Fibroblast of lung (primary cell): ENCODE measurements at regions not wholly inside any gene's neighbourhood (a gene's known extent, or its start where the extent isn't known, plus 50 kb on each side); places are given as distances from the start of the nearest gene placed in this dataset.

ENCODE experiments used
- EZH2 ChIP-seq: IDR thresholded peaks from 2 replicates; pipeline ENCODE4 v1.5.1; 2012; ENCODE audit warnings: low read length, control low read depth, mild to moderate bottlenecking; ENCODE audit errors: missing control alignments
- TF ChIP-seq, protein P1 (sequence below), 2 donors: IDR thresholded peaks in 1 of 2; conservative IDR thresholded peaks in 1 of 2; 1 replicate in 1 of 2; 2 replicates in 1 of 2; pipeline ENCODE4 v1.5.1; 2011 to 2012; ENCODE audit warnings: low read length in 2 of 2, control low read depth in 1 of 2, inconsistent platforms in 1 of 2, low read depth in 1 of 2, mild to moderate bottlenecking in 1 of 2

DNA sequence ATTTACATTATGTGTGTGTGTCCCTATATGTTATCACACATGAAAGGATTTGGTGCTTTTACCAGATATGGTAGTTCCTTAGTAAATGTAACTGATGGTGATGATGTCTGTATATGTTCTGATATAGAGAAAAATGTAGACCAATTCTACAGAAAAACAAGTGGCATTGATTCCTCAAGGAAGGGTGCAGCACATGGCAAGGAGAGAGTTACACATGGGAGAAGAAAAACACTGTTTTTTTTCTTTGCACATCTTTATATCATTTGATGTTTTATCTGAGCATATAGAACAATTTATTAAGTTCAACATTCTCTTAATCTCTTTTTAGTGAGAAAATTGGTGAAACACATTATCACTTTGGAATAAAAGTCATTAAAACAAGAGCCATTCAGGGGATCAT lies 535.0 kb upstream of the KLF4 start:
- TF ChIP-seq, protein P1, sequence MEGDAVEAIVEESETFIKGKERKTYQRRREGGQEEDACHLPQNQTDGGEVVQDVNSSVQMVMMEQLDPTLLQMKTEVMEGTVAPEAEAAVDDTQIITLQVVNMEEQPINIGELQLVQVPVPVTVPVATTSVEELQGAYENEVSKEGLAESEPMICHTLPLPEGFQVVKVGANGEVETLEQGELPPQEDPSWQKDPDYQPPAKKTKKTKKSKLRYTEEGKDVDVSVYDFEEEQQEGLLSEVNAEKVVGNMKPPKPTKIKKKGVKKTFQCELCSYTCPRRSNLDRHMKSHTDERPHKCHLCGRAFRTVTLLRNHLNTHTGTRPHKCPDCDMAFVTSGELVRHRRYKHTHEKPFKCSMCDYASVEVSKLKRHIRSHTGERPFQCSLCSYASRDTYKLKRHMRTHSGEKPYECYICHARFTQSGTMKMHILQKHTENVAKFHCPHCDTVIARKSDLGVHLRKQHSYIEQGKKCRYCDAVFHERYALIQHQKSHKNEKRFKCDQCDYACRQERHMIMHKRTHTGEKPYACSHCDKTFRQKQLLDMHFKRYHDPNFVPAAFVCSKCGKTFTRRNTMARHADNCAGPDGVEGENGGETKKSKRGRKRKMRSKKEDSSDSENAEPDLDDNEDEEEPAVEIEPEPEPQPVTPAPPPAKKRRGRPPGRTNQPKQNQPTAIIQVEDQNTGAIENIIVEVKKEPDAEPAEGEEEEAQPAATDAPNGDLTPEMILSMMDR (conservative IDR thresholded peaks at IDR 0.05 in 1 of 2, IDR thresholded peaks at IDR 0.05 in 1 of 2; ENCODE audit: low read depth in 1 of 2, low read length in 2 of 2) = no peak
- TF ChIP-seq EZH2 = no peak
